ENCODE measurements at regions not wholly inside any gene's neighbourhood (a gene's known extent, or its start where the extent isn't known, plus 50 kb on each side); places are given as distances from the start of the nearest gene placed in this dataset.

GRCh38 chr3:153469162-153469561 lies 307.1 kb downstream of the RAP2B start:
- TF ChIP-seq YY1 (IDR thresholded peaks at IDR 0.05; ENCODE audit: insufficient read depth, insufficient read length): no peak
- no peak for TF ChIP-seq ZNF274 (IDR thresholded peaks at IDR 0.05; ENCODE audit: low read depth, low read length)
- no peak for TF ChIP-seq SUZ12 (IDR thresholded peaks at IDR 0.05; ENCODE audit: extremely low read depth, insufficient read depth, insufficient read length)

All from NT2/D1 (cell line).